GM12891 (cell line): ENCODE measurements at regions not wholly inside any gene's neighbourhood (a gene's known extent, or its start where the extent isn't known, plus 50 kb on each side); places are given as distances from the start of the nearest gene placed in this dataset.

Experiments
- DNase-seq: peaks from one replicate; pipeline ENCODE4 v3.0.0; 2011; ENCODE audit warnings: low spot score; ENCODE audit not compliant: insufficient read length
- FAIRE-seq: peaks from 2 replicates; lab custom pipeline; 2011; peaks lifted over from hg19 to GRCh38; lab: Jason Lieb, UNC
- PAX5 ChIP-seq: IDR thresholded peaks from 2 replicates; pipeline ENCODE4 v1.6.1; 2011; ENCODE audit warnings: low read length, moderate library complexity, mild to moderate bottlenecking; ENCODE audit not compliant: insufficient read depth, severe bottlenecking
- POLR2A ChIP-seq: IDR thresholded peaks from 2 replicates; pipeline ENCODE4 v1.6.1; 2011; ENCODE audit warnings: low read depth, low read length, control low read depth
- POLR2AphosphoS5 ChIP-seq: IDR thresholded peaks from 2 replicates; pipeline ENCODE4 v1.6.1; 2011; ENCODE audit warnings: low read depth, low read length, control low read depth
- POU2F2 ChIP-seq: IDR thresholded peaks from 2 replicates; pipeline ENCODE4 v1.6.1; 2011; ENCODE audit warnings: low read depth, mild to moderate bottlenecking, control low read depth, low read length, moderate library complexity
- SPI1 ChIP-seq: IDR thresholded peaks from 2 replicates; pipeline ENCODE4 v1.6.1; 2011; ENCODE audit warnings: low read depth, low read length, control low read depth
- TAF1 ChIP-seq: IDR thresholded peaks from 2 replicates; pipeline ENCODE4 v1.6.1; 2011; ENCODE audit warnings: low read depth, low read length, control low read depth

- DNase-seq (no peak), FAIRE-seq (no peak)
- TF ChIP-seq POLR2A, result no peak
- TF ChIP-seq SPI1, result no peak
- no peak for TF ChIP-seq POU2F2
- no peak for TF ChIP-seq PAX5
- no peak for TF ChIP-seq POLR2AphosphoS5
- no peak for TF ChIP-seq TAF1
Observed at GRCh38 chr4:79266136-79266535, 59.7 kb downstream of the NAA11 start.

GRCh38 chr4:79259242-79259641 is 66.6 kb downstream of the NAA11 start:
- TF ChIP-seq POLR2AphosphoS5, result no peak
- no peak for TF ChIP-seq POLR2A
- TF ChIP-seq SPI1, result no peak
- no peak for TF ChIP-seq POU2F2
- TF ChIP-seq TAF1, result no peak
- TF ChIP-seq PAX5, result no peak
- no peak for DNase-seq
- no peak for FAIRE-seq

DNA sequence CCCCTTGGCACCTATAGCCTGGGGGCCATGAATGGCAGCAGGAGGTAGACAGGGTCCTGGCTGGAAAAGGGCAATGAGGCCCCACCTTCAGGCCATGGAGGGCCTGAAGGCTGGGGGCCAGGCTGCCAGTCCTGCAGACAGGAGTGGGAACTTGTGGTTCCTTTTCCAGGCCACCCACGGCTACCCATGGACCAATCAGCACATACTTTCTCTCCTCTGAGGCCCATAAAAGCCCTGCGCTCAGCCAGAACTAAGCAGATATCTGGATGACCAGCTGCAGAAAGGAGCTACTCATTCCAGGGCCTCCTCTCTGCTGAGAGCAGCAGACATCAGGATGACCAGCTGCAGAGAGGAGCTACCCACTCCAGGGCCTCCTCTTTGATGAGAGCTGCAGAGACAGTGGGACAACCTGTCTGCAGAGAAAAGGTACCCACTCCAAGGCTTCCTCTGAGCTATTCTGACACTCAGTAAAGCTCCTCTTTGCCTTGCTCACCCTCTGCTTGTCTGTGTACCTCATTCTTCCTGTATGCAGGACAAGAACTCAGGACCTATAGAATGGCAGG is 67.2 kb downstream of the NAA11 start:
- TF ChIP-seq SPI1 (no peak), POLR2AphosphoS5 (no peak), PAX5 (no peak), POLR2A (no peak), POU2F2 (no peak), TAF1 (no peak)
- no peak for FAIRE-seq
- DNase-seq, result no peak

DNA sequence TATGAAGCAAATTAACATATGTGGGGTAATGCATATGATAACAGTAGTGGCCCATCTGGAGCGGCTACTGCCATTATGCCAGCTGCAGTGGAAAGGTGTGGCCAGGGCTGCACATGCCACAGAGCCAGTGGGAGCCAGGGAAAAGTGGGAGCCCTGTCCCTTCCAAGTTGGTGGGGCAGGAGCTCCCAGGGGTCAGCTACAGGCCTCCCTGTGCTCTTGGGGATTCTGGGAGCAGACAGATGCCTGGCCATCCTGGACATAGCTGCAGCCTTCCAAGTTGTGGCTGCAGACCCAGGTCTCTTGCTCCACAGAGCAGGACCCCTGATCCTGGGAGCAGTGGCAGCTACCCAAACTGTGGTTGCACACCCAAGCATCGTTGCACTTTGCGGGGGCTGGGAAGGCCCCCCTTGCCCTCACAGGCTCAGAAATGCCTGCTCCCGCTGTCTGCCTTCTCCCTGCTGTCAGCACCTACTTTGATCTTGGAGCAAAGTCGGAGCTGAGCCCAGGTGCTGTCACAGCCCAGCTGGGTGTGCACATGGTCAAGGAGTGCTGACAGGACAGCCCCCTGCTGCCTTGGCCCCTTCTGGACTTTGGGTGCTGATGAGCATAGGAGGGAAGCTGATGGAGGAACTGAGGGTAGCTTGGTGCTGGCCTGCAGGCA is 67.8 kb downstream of the NAA11 start:
- DNase-seq (no peak), FAIRE-seq (no peak)
- TF ChIP-seq POU2F2, result no peak
- TF ChIP-seq POLR2A, result no peak
- TF ChIP-seq POLR2AphosphoS5, result no peak
- TF ChIP-seq PAX5, result no peak
- TF ChIP-seq TAF1, result no peak
- no peak for TF ChIP-seq SPI1

- no peak for DNase-seq
- TF ChIP-seq POLR2AphosphoS5, result no peak
- TF ChIP-seq POLR2A, result no peak
- TF ChIP-seq POU2F2, result no peak
- no peak for TF ChIP-seq SPI1
- no peak for TF ChIP-seq PAX5
- TF ChIP-seq TAF1, result no peak
- no peak for FAIRE-seq
Observed at GRCh38 chr4:79255793-79256192, 70.1 kb downstream of the NAA11 start.

- TF ChIP-seq SPI1 (no peak), PAX5 (no peak), POU2F2 (no peak), POLR2AphosphoS5 (no peak), TAF1 (no peak), POLR2A (no peak)
- DNase-seq (no peak), FAIRE-seq (no peak)
Observed at GRCh38 chr4:79253924-79254323, 71.9 kb downstream of the NAA11 start.

- FAIRE-seq, result no peak
- no peak for DNase-seq
- TF ChIP-seq TAF1, result no peak
- TF ChIP-seq POU2F2, result no peak
- TF ChIP-seq POLR2AphosphoS5, result no peak
- no peak for TF ChIP-seq SPI1
- TF ChIP-seq PAX5, result no peak
- no peak for TF ChIP-seq POLR2A
Observed at GRCh38 chr4:79253168-79253567, 72.7 kb downstream of the NAA11 start.

GRCh38 chr4:79250887-79251286 is 75.0 kb downstream of the NAA11 start:
- FAIRE-seq, result no peak
- TF ChIP-seq POLR2A (no peak), POU2F2 (no peak), POLR2AphosphoS5 (no peak), TAF1 (no peak), PAX5 (no peak), SPI1 (no peak)
- no peak for DNase-seq

DNA sequence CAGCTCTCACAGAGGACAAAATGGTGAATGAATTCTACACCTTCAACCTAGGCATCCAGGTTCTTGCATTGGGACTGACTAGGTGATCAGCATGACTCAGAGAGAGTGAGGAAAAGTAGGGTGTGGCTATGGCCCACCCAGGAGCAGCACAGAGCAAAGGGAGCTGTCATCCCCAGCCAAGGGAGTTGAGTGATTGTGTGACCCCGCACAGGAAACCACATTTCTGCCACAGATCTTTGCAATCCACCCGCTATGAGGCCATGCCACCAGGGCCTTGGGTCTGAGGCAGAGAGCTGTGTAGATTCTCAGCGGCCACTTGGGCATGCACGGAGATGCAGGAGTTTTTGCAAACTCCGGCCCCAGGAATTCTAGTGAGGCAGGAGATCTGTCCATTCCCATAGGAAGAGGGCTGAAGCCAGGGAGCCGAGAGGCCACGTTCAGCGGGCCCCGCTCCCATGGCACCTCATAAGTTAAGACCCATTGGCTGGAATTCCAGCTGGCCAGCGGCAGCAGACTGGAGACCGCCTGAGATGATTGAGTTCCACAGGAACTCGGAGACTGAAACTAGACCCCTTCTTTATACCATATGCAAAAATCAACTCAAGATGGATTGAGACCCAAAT is 75.9 kb downstream of the NAA11 start:
- no peak for FAIRE-seq
- DNase-seq, result no peak
- TF ChIP-seq SPI1, result no peak
- no peak for TF ChIP-seq POLR2AphosphoS5
- no peak for TF ChIP-seq PAX5
- no peak for TF ChIP-seq POLR2A
- no peak for TF ChIP-seq TAF1
- no peak for TF ChIP-seq POU2F2
